Effector memory CD8-positive, alpha-beta T cell (primary cell): ENCODE measurements at regions not wholly inside any gene's neighbourhood (a gene's known extent, or its start where the extent isn't known, plus 50 kb on each side); places are given as distances from the start of the nearest gene placed in this dataset.

Experiments
- ATAC-seq: fragments of 150-1000 bp; cut with Tn5 transposase; replicated peaks from 2 replicates; pipeline ENCODE4 v1.10.0; 2021; ENCODE audit warnings: mild to moderate bottlenecking, moderate library complexity
- DNase-seq, 3 experiments: peaks; one replicate each; pipeline ENCODE4 v3.0.0; 2021
- H3K27ac Mint-ChIP-seq, 2 donors: one replicate each; pipeline ENCODE4 v1.8.0; 2022; ENCODE audit warnings: mild to moderate bottlenecking in 2 of 2, mixed read lengths in 2 of 2, moderate library complexity in 2 of 2
- H3K27me3 Mint-ChIP-seq, 2 donors: one replicate each; pipeline ENCODE4 v1.8.0; 2022; ENCODE audit warnings: mixed read lengths in 2 of 2
- H3K36me3 Mint-ChIP-seq: one replicate; pipeline ENCODE4 v1.8.0; 2022; ENCODE audit warnings: mild to moderate bottlenecking, moderate library complexity, mixed read lengths; ENCODE audit not compliant: insufficient read depth
- H3K4me1 Mint-ChIP-seq, 2 donors: one replicate each; pipeline ENCODE4 v1.8.0; 2022; ENCODE audit warnings: low read depth in 2 of 2, mixed read lengths in 2 of 2
- H3K4me3 Mint-ChIP-seq, 2 donors: one replicate each; pipeline ENCODE4 v1.8.0; 2022; ENCODE audit warnings: mild to moderate bottlenecking in 2 of 2, mixed read lengths in 2 of 2, moderate library complexity in 2 of 2
- H3K9me3 Mint-ChIP-seq, 2 donors: one replicate each; pipeline ENCODE4 v1.8.0; 2022; ENCODE audit warnings: mixed read lengths in 2 of 2

DNA sequence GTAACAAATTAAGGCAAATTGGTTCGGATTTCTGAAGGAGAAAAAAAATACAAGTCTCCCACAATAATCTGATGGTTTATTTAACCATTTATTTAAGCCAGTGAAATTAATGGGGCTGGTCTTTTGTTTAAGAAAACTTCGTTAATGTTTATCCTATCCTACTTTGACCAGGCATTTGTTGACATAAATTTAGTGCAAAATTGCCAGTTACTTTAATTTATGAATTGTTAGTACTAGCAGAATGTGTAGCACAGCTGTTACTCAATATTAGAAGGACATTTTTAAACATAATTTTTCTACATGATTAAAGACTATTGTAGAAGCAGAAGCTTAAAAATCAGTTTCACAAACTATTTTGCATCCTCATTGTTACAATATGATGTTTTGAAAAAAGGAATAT, 687.6 kb upstream of the PTBP2 start:
- Mint-ChIP-seq H3K36me3 (no peaks in the 10 kb centered on the region), H3K27ac (no peak overlapping the region), H3K4me3 (no peak overlapping the region), H3K9me3 (peaks cover 2 to 6% of the 10 kb centered on the region in 2 donors), H3K4me1 (no peaks in the 10 kb centered on the region), H3K27me3 (no peaks in the 10 kb centered on the region)
- ATAC-seq = no peak
- DNase-seq = no peak

DNA sequence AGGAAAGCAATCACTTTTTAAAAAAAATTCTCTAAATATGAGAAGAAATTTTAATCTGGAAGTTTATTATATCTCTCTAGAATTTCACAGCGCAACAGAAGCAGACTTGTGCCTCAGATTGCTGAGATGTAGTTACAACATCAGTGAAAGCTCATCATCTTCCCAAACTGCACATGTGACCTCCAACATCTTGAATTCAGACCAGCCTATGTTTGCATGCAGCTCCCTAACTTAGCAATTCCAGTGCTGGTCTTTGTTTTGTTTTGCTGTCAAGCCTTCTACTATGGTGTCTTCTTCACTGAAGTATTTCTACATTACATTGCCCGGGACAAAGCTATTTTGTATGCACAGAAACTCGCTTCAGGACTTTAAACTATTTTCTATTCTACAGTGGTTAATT, 684.8 kb upstream of the PTBP2 start:
- Mint-ChIP-seq H3K9me3 (peaks cover 0 to 8% of the 10 kb centered on the region in 2 donors), H3K36me3 (no peaks in the 10 kb centered on the region), H3K27me3 (no peaks in the 10 kb centered on the region), H3K4me3 (no peak overlapping the region), H3K4me1 (no peaks in the 10 kb centered on the region), H3K27ac (no peak overlapping the region)
- DNase-seq (no peak), ATAC-seq (no peak)

DNA sequence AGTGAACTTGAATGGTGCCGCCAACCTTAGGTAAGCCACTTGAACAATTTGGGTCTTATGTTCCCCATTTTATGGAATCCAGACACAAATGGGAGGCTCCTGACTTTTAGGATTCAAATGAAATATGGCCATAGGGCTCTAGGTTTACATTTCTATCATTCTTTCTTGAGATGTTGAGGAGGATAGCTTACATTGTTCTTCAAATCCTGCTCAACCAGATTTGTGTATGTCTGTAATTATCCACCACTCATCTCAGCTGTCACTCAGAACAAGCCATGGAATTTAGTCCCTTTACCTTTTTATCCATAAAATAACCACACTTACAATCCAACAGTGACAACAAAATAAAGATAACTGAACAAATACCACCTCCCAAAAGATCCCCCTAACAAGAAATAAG, 682.9 kb upstream of the PTBP2 start:
- Mint-ChIP-seq H3K27ac (no peak overlapping the region), H3K4me3 (no peak overlapping the region)

DNA sequence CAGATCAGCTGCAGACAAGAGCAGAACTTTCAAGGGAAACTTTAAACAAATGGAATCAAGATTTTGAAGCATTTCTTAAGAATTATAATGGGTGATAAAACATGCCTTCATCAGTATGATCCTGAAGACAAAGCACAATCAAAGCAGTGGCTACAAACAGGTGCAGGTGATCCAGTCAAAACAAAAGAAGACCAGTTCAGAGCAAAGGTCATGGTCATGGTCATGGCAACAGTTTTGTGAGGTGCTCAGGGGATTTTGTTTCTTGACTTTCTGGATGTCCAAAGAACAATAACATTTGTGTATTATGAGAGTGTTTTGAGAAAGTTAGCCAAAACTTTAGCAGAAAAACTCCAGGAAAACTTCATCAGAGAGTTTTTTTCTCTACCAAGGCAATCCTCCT, 681.7 kb upstream of the PTBP2 start:
- no peaks in the 10 kb centered on the region for H3K36me3 Mint-ChIP-seq
- peaks cover 0 to 9% of the 10 kb centered on the region in 2 donors for H3K9me3 Mint-ChIP-seq
- ATAC-seq = no peak

More for the DNA sequence above, 682.9 kb upstream of the PTBP2 start:
- DNase-seq = no peak
- Mint-ChIP-seq H3K27me3 (no peaks in the 10 kb centered on the region), H3K36me3 (no peaks in the 10 kb centered on the region), H3K4me1 (no peaks in the 10 kb centered on the region), H3K9me3 (peaks cover 0 to 8% of the 10 kb centered on the region in 2 donors)
- ATAC-seq = no peak

DNA sequence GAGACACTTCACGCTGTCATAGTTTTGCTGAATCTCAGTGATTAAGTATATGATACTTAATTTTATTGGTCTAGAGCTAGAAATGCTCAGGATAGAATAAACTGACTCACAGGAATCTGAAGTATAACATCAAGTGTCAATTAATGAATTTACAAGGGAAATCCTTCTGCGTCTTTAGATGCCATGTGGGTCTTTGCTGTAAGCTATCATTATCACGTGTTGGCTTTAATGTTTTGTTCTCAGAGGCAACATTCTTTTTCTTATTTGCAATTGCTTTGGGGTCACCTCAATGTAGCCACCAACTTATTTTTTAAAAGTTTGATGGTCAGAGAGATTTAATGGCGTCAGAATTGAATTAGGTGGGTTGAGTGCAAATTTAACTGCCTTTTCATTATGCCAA, 680.1 kb upstream of the PTBP2 start:
- no peaks in the 10 kb centered on the region for H3K4me1 Mint-ChIP-seq
- H3K27ac Mint-ChIP-seq = no peak overlapping the region
- DNase-seq (no peak), ATAC-seq (no peak)
- H3K27me3 Mint-ChIP-seq = no peaks in the 10 kb centered on the region
- no peaks in the 10 kb centered on the region for H3K36me3 Mint-ChIP-seq
- H3K9me3 Mint-ChIP-seq = peaks cover 3 to 14% of the 10 kb centered on the region in 2 donors
- H3K4me3 Mint-ChIP-seq = no peak overlapping the region

More for the DNA sequence above, 681.7 kb upstream of the PTBP2 start:
- Mint-ChIP-seq H3K4me3 (no peak overlapping the region), H3K27ac (no peak overlapping the region), H3K4me1 (no peaks in the 10 kb centered on the region), H3K27me3 (no peaks in the 10 kb centered on the region)
- DNase-seq = no peak

DNA sequence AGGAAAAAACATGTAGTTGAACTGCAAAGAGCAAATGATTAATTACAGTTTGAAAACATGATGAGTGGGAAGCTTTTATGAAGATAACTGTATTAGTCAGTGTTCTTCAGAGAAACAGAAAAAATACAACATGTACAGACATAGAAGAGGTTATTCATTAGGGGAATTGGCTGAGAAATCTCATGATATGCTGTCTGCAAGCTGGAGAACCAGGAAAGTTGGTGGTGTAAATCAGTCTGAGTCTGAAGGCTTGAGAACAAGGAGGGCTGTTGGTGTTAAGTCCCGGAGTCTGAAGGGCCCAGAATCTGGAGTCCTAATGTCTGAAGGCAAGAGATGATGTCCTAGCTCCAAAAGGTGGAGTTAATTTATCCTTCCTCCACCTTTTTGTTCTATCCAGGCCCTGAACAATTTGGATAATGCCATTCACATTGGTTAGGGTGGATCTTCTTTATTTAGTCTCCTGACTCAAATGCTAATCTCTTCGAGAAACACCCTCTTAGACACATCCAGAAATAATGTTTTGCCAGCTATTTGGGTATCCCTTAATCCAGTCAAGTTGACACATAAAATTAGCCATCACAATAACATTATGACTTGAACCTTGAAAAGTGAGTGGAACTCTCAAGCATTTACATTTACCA, 672.9 kb upstream of the PTBP2 start:
- Mint-ChIP-seq H3K27me3 (no peaks in the 10 kb centered on the region), H3K9me3 (peaks cover 12 to 13% of the 10 kb centered on the region in 2 donors)

DNA sequence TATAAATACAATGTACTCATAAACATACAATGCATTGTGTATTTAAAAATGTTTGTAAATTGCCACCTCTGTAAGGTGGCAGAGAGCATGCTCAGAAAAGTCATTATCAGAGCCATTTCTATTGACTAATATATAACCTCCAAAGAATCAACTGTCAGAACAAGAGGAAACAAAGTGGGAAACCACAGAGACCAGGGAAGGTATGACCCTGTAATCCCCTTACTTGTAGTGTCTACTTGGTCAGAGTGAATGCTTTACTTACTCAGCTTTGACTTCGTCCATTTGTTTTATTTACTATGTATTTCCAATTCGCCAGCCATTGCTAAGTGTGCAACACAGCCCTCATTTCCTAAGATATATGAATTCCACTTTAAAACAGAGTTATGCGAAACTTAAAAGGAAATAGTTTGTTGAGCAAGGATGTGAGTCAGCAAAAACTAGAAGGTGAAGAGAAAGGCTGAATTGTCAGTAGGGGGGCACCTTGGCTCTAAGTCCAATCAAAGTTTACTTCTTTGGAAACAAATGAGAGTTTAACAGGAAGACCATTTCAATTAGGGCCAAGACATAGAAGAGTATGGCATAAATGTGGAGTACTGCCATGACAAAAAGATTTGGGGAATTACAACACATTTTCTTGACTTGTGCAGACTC, 671.7 kb upstream of the PTBP2 start:
- H3K36me3 Mint-ChIP-seq = no peaks in the 10 kb centered on the region
- DNase-seq = no peak
- no peak overlapping the region for H3K27ac Mint-ChIP-seq
- no peaks in the 10 kb centered on the region for H3K4me1 Mint-ChIP-seq
- H3K27me3 Mint-ChIP-seq = no peaks in the 10 kb centered on the region
- no peak overlapping the region for H3K4me3 Mint-ChIP-seq
- peaks cover 17 to 20% of the 10 kb centered on the region in 2 donors for H3K9me3 Mint-ChIP-seq
- no peak for ATAC-seq

More for the DNA sequence above, 672.9 kb upstream of the PTBP2 start:
- Mint-ChIP-seq H3K4me3 (no peak overlapping the region), H3K27ac (no peak overlapping the region), H3K4me1 (no peaks in the 10 kb centered on the region), H3K36me3 (no peaks in the 10 kb centered on the region)
- no peak for ATAC-seq
- no peak for DNase-seq

DNA sequence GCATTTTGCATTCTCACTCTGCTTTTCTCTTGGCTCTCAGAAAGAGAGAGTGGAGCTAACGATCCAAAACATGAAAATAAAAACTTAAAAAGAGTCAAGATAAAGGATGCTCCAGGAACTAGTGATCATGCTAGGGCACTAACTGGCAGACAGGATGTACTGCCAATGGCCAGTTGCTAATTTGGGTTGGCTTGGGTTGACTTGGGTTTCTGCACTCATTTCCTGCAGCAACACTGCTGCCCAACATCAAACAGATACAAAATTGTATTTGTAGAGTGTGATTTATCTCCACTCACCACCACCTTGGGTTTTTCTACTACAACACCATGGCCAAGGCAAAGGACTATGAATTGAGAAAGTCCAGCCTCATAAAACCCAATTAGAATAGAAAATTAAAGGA, 662.3 kb upstream of the PTBP2 start:
- no peak for DNase-seq
- H3K36me3 Mint-ChIP-seq = no peaks in the 10 kb centered on the region
- H3K27ac Mint-ChIP-seq = no peak overlapping the region
- no peak overlapping the region for H3K4me3 Mint-ChIP-seq
- H3K27me3 Mint-ChIP-seq = no peaks in the 10 kb centered on the region
- H3K4me1 Mint-ChIP-seq = no peaks in the 10 kb centered on the region
- peaks cover 6 to 12% of the 10 kb centered on the region in 2 donors for H3K9me3 Mint-ChIP-seq
- no peak for ATAC-seq

DNA sequence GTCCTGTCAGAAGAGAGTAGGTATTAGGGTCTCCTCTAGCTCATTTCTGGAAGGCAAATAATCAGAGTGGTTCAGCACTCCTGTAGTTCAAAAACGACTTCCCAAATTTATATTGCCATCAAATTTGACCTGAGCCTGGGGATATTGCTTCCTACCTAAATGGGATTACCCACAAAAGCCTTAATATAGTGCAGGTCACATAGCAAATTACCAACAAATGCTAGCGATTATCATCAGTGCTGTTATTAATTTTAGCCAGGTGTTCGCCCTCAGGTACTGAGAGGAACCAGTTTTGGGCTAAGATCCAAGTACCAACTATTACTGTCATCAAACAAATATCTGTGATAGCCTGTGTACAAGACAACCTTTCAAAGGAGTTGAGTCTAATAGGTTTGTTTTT, 661.8 kb upstream of the PTBP2 start:
- no peaks in the 10 kb centered on the region for H3K27me3 Mint-ChIP-seq
- peaks cover 2 to 9% of the 10 kb centered on the region in 2 donors for H3K9me3 Mint-ChIP-seq
- no peak overlapping the region for H3K27ac Mint-ChIP-seq
- H3K4me1 Mint-ChIP-seq = no peaks in the 10 kb centered on the region
- H3K36me3 Mint-ChIP-seq = no peaks in the 10 kb centered on the region
- H3K4me3 Mint-ChIP-seq = no peak overlapping the region
- ATAC-seq = no peak
- DNase-seq = no peak

DNA sequence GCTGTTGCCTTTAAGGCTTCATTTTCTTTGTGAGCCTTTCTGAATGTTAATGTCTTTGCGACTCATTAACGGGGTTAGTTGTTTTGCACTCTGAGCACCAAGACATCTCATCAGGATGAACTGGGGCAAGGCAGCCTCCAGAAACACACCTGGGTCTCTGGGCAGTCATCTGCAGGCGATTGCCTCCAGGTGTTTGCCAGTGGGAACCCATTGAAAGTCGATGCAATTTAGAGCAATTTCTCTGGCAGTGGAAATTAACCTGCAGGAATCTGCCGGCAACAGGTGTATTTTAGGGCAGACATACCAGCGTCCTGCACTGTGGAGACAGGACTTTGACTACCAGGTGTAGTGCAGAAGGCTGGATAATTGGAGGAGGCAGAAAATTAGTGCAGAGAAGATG, 661.0 kb upstream of the PTBP2 start:
- no peaks in the 10 kb centered on the region for H3K4me1 Mint-ChIP-seq
- peaks cover 0 to 7% of the 10 kb centered on the region in 2 donors for H3K9me3 Mint-ChIP-seq
- ATAC-seq (no peak), DNase-seq (no peak)
- no peak overlapping the region for H3K4me3 Mint-ChIP-seq
- no peaks in the 10 kb centered on the region for H3K36me3 Mint-ChIP-seq
- H3K27ac Mint-ChIP-seq = no peak overlapping the region
- no peaks in the 10 kb centered on the region for H3K27me3 Mint-ChIP-seq

DNA sequence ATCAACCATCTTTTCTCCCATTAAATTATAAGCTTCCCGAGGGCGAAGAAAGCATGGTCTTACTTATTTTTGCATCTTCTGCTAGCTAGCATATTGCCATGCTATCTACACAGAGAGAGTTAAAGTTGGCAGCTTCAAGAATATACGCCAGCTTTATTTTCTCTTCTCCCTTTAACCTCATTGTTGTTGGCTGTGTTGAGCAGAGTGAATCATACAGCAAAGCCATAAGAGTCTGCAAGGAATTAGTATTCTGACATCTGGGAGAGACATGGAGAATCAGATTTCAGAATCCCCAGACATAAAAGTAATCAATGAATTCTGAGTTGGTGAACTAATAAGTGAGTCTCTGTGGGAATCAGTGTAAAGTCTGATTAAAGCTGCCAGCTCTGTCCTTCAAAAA, 649.6 kb upstream of the PTBP2 start:
- Mint-ChIP-seq H3K4me3 (no peak overlapping the region), H3K4me1 (no peaks in the 10 kb centered on the region), H3K36me3 (no peaks in the 10 kb centered on the region), H3K27ac (no peak overlapping the region), H3K27me3 (no peaks in the 10 kb centered on the region), H3K9me3 (peaks cover 3 to 13% of the 10 kb centered on the region in 2 donors)
- no peak for DNase-seq
- ATAC-seq = no peak

DNA sequence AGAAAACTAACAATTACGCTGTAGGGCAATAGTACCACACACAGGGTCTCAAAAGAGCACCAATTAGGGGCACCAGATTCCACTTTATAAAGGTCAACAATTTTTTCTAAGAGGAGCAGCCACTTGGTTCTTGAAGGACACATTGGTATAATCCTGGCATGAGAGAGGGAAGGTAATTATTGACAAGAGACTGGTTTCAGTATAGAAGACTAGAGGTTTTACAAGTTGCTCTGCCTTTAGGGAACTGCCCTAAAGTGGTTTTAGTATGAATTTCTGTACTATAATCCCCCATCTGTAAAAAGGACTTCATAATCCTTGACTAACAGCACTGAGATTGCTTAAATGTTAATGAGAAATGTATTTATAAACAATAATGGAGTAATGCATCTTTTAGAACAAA, 648.5 kb upstream of the PTBP2 start:
- Mint-ChIP-seq H3K4me1 (no peaks in the 10 kb centered on the region), H3K27ac (no peak overlapping the region), H3K27me3 (no peaks in the 10 kb centered on the region), H3K9me3 (peaks cover 3 to 13% of the 10 kb centered on the region in 2 donors), H3K36me3 (no peaks in the 10 kb centered on the region), H3K4me3 (no peak overlapping the region)
- DNase-seq (no peak), ATAC-seq (no peak)

DNA sequence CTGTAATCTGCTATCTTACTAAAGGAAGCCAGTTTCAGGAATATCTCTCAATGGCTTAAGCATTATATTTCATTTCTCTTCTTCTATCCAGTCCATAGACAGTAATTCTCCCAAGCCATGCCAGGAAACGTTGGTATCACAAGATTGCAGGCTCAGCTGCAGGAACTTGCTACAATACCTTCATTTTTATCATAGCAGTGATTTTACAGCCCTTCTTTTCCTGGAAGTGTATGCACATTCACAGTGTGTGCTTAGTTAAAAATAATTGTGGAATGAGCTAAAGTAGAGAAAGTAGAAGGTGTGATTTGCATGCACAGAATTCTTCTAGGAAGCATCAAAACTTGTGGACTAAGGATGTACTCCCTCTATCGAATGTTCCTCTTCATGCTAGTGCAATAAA, 647.2 kb upstream of the PTBP2 start:
- ATAC-seq = no peak
- no peak overlapping the region for H3K27ac Mint-ChIP-seq
- no peaks in the 10 kb centered on the region for H3K27me3 Mint-ChIP-seq
- peaks cover 3 to 13% of the 10 kb centered on the region in 2 donors for H3K9me3 Mint-ChIP-seq
- no peaks in the 10 kb centered on the region for H3K36me3 Mint-ChIP-seq
- no peak overlapping the region for H3K4me3 Mint-ChIP-seq
- H3K4me1 Mint-ChIP-seq = no peaks in the 10 kb centered on the region
- DNase-seq = no peak

DNA sequence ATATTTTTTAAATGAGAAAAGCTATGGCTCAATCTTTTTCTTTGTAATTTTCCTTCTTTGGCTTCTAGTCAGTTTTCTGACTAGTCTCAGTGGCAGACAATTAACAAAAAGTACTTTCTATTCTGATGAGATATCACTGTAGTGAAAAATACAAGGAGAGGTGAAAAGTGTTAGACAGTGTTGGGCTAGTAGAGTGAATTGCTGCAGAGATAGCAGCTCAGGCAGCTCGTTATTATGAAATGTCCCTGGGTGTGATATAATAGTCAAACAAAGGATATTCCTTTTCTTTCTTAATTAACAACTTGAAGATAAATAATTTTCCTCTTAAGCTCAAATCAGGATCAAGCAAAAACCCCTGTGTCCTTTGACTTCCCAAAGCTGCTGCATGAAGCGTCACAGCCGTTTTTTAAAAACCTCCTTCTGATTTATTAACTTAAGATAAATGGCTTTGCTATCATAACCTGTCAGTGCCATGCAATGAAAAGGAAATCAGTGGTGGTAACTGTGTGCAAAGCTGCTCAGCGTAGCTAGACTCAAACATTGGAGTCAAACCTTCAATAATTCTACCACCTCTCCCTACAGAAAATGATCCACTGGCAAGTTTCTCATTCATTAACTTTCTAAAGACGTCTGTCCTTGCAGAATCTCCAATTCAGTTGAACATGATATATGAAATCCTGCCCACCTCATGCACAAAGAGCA, 646.6 kb upstream of the PTBP2 start:
- Mint-ChIP-seq H3K27me3 (no peaks in the 10 kb centered on the region), H3K9me3 (peaks cover 3 to 13% of the 10 kb centered on the region in 2 donors), H3K4me1 (no peaks in the 10 kb centered on the region), H3K36me3 (peaks cover under 1% of the 10 kb centered on the region), H3K27ac (no peak overlapping the region), H3K4me3 (no peak overlapping the region)
- no peak for DNase-seq
- no peak for ATAC-seq
